ENCODE measurements at regions not wholly inside any gene's neighbourhood (a gene's known extent, or its start where the extent isn't known, plus 50 kb on each side); places are given as distances from the start of the nearest gene placed in this dataset.

DNA sequence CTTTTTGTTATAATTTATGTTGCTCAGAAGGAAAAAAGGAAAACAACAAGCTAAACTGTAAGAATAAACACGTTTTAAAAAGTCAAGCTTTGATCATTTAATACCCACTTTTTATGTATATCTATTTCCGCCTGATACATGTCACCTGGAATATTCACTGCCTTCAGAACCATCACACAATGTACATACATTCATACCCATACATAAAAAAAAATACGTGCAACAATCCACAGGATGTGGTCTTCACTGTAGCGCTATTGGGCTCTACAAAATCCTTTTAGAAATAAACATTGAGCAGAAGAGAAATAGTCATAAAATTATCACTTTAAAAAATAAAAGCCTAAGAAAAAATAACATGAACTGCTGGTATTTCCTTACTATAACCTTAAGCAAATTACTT is 1078.9 kb upstream of the LRRTM3 start (continued):
- TF ChIP-seq, protein P1, sequence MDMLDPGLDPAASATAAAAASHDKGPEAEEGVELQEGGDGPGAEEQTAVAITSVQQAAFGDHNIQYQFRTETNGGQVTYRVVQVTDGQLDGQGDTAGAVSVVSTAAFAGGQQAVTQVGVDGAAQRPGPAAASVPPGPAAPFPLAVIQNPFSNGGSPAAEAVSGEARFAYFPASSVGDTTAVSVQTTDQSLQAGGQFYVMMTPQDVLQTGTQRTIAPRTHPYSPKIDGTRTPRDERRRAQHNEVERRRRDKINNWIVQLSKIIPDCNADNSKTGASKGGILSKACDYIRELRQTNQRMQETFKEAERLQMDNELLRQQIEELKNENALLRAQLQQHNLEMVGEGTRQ (IDR thresholded peaks at IDR 0.05; ENCODE audit: low read depth, low read length), result no peak
- TF ChIP-seq, protein P1 (CRISPR knock-in tag; IDR thresholded peaks at IDR 0.05; ENCODE audit: borderline replicate concordance), result no peak
- TF ChIP-seq, protein P2, sequence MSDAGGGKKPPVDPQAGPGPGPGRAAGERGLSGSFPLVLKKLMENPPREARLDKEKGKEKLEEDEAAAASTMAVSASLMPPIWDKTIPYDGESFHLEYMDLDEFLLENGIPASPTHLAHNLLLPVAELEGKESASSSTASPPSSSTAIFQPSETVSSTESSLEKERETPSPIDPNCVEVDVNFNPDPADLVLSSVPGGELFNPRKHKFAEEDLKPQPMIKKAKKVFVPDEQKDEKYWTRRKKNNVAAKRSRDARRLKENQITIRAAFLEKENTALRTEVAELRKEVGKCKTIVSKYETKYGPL (CRISPR knock-in tag; IDR thresholded peaks at IDR 0.05), result no peak

DNA sequence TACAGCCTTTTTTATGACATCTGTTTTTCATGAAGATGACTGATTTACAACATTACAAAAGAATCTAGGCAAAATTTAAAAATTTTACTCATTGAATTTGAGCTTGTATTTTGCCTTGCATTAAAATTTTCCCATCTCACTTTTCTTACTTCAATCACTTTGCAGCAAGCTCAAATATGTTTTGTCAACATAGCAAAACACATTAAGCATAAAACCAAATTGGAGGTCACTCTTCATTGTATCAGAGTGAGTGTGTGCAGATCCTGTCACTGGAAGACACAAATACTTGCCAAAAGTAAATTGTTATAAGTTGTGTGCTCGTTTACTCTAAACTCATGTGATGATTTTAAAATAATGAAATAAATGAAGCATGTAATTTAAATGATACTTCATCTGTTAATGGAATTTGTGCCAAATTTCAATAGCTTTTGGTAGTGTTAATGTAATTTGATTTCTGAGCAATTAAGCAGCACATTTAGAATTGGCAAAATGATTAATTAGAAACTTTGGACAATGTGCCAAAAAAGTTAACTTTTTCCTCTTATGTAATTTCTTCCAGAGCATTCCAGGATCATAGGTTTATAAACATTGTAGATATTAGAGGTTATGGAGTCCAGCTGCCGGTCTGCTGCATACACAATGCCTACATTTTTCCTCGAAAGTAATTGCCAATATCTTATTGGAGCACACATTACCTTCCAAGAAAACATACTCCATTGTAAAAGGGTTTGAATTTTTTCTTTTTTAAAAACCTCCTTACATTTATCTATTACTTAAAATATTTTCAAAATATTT is 1078.2 kb upstream of the LRRTM3 start:
- ATAC-seq, result no peak
- H3K4me2 ChIP-seq (ENCODE audit: low read depth, low read length), result no peak overlapping the region
- no peak for FAIRE-seq
- no peak overlapping the region for H3K4me3 ChIP-seq (replicated peaks in 1 of 3; ENCODE audit: insufficient read depth in 1 of 3, low read depth in 2 of 3, low read length in 3 of 3)
- no peaks in the 10 kb centered on the region for H4K20me1 ChIP-seq (ENCODE audit: insufficient read depth, low read length)
- H3K4me1 ChIP-seq (ENCODE audit: insufficient read depth, low read length), result no peaks in the 10 kb centered on the region
- ChIA-PET CTCF (ENCODE audit: low intra/inter-chr PET ratio, low total read pairs) (no interaction called here), POLR2A (no interaction called here)
- no peak for TF ChIP-seq ZNF282 (IDR thresholded peaks at IDR 0.05; ENCODE audit: partially characterized antibody)
- TF ChIP-seq, protein P3, sequence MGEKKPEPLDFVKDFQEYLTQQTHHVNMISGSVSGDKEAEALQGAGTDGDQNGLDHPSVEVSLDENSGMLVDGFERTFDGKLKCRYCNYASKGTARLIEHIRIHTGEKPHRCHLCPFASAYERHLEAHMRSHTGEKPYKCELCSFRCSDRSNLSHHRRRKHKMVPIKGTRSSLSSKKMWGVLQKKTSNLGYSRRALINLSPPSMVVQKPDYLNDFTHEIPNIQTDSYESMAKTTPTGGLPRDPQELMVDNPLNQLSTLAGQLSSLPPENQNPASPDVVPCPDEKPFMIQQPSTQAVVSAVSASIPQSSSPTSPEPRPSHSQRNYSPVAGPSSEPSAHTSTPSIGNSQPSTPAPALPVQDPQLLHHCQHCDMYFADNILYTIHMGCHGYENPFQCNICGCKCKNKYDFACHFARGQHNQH (CRISPR knock-in tag; IDR thresholded peaks at IDR 0.05), result no peak
- TF ChIP-seq, protein P4, sequence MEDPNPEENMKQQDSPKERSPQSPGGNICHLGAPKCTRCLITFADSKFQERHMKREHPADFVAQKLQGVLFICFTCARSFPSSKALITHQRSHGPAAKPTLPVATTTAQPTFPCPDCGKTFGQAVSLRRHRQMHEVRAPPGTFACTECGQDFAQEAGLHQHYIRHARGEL (CRISPR knock-in tag; IDR thresholded peaks at IDR 0.05), result no peak
- TF ChIP-seq RFX5 (IDR thresholded peaks at IDR 0.05; ENCODE audit: low read depth, low read length), result no peak
- TF ChIP-seq, protein P5, sequence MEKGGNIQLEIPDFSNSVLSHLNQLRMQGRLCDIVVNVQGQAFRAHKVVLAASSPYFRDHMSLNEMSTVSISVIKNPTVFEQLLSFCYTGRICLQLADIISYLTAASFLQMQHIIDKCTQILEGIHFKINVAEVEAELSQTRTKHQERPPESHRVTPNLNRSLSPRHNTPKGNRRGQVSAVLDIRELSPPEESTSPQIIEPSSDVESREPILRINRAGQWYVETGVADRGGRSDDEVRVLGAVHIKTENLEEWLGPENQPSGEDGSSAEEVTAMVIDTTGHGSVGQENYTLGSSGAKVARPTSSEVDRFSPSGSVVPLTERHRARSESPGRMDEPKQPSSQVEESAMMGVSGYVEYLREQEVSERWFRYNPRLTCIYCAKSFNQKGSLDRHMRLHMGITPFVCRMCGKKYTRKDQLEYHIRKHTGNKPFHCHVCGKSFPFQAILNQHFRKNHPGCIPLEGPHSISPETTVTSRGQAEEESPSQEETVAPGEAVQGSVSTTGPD (CRISPR knock-in tag; IDR thresholded peaks at IDR 0.05), result no peak
- TF ChIP-seq ASH2L (IDR thresholded peaks at IDR 0.05; ENCODE audit: insufficient read length, low read depth, low read length), result no peak
- TF ChIP-seq, protein P6, sequence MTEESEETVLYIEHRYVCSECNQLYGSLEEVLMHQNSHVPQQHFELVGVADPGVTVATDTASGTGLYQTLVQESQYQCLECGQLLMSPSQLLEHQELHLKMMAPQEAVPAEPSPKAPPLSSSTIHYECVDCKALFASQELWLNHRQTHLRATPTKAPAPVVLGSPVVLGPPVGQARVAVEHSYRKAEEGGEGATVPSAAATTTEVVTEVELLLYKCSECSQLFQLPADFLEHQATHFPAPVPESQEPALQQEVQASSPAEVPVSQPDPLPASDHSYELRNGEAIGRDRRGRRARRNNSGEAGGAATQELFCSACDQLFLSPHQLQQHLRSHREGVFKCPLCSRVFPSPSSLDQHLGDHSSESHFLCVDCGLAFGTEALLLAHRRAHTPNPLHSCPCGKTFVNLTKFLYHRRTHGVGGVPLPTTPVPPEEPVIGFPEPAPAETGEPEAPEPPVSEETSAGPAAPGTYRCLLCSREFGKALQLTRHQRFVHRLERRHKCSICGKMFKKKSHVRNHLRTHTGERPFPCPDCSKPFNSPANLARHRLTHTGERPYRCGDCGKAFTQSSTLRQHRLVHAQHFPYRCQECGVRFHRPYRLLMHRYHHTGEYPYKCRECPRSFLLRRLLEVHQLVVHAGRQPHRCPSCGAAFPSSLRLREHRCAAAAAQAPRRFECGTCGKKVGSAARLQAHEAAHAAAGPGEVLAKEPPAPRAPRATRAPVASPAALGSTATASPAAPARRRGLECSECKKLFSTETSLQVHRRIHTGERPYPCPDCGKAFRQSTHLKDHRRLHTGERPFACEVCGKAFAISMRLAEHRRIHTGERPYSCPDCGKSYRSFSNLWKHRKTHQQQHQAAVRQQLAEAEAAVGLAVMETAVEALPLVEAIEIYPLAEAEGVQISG (CRISPR knock-in tag; IDR thresholded peaks at IDR 0.05), result no peak
- TF ChIP-seq ZNF121 (CRISPR knock-in tag; IDR thresholded peaks at IDR 0.05), result no peak
- H3K79me2 ChIP-seq (ENCODE audit: insufficient read depth, low read length), result no peaks in the 10 kb centered on the region
- intact Hi-C loops (cut with micrococcal nuclease; ENCODE audit: unreplicated experiment) (no loop called here), in situ Hi-C loops (cut with HindIII; ENCODE audit: extremely low pct_ligation_motif_present, low pct_unique_long_range_greater_than_20kb) (no loop called here)
- H3K27ac ChIP-seq (ENCODE audit: extremely low read length, insufficient read depth, low read length), result no peak overlapping the region
- no peak overlapping the region for H3K9ac ChIP-seq (ENCODE audit: insufficient read depth, low read depth, low read length)
- BruUV-seq (replicated peaks), result no TSS peak
- H2AFZ ChIP-seq (ENCODE audit: low read length), result no peak overlapping the region
- H3K36me3 ChIP-seq (replicated peaks in 1 of 2; ENCODE audit: control insufficient read depth in 1 of 2, insufficient read depth in 2 of 2, low read length in 2 of 2), result no peaks in the 10 kb centered on the region
- H3K27me3 ChIP-seq (ENCODE audit: control insufficient read depth in 1 of 2, insufficient read depth in 2 of 2, low read length in 2 of 2), result no peaks in the 10 kb centered on the region
- no peaks in the 10 kb centered on the region for H3K9me3 ChIP-seq (ENCODE audit: low read length)
- 7% methylated on average over 3 of the region's 3 CpGs for WGBS (ENCODE audit: low lambda C conversion rate)
- no peak for DNase-seq (ENCODE audit: low spot score)

Measured in HepG2 (cell line).